ENCODE measurements at regions not wholly inside any gene's neighbourhood (a gene's known extent, or its start where the extent isn't known, plus 50 kb on each side); places are given as distances from the start of the nearest gene placed in this dataset.

- TF ChIP-seq, protein P1, sequence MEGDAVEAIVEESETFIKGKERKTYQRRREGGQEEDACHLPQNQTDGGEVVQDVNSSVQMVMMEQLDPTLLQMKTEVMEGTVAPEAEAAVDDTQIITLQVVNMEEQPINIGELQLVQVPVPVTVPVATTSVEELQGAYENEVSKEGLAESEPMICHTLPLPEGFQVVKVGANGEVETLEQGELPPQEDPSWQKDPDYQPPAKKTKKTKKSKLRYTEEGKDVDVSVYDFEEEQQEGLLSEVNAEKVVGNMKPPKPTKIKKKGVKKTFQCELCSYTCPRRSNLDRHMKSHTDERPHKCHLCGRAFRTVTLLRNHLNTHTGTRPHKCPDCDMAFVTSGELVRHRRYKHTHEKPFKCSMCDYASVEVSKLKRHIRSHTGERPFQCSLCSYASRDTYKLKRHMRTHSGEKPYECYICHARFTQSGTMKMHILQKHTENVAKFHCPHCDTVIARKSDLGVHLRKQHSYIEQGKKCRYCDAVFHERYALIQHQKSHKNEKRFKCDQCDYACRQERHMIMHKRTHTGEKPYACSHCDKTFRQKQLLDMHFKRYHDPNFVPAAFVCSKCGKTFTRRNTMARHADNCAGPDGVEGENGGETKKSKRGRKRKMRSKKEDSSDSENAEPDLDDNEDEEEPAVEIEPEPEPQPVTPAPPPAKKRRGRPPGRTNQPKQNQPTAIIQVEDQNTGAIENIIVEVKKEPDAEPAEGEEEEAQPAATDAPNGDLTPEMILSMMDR (IDR thresholded peaks at IDR 0.05), result no peak
- no peak for TF ChIP-seq POLR2AphosphoS5 (IDR thresholded peaks at IDR 0.05)
- TF ChIP-seq POLR2A (IDR thresholded peaks at IDR 0.05), result no peak
- TF ChIP-seq EP300 (IDR thresholded peaks at IDR 0.05), result no peak
These were observed 124.4 kb downstream of the TBX22 start for GRCh38 chrX:80138938-80139337.

Data from sigmoid colon (tissue), 4 donors.